GM20431 (cell line): ENCODE measurements at regions not wholly inside any gene's neighbourhood (a gene's known extent, or its start where the extent isn't known, plus 50 kb on each side); places are given as distances from the start of the nearest gene placed in this dataset.

Experiments used
- in situ Hi-C: fragments of 300-500 bp; cut with MseI, MboI; formaldehyde crosslinking; loops from one replicate; pipeline ENCODE4 v1.15.0; 2020; ENCODE audit warnings: low sequenced_read_pairs; ENCODE audit not compliant: unreplicated experiment

- in situ Hi-C loops = no loop called here
Measured at GRCh38 chr2:217510771-217511291, 492.0 kb downstream of the TNS1 start.

GRCh38 chr2:217505303-217505702, 497.5 kb downstream of the TNS1 start:
- in situ Hi-C loops = no loop called here

- in situ Hi-C loops = no loop called here
Measured at GRCh38 chr2:217501887-217502286, 500.9 kb downstream of the TNS1 start.

- in situ Hi-C loops = no loop called here
Measured at GRCh38 chr2:217497843-217498377, 504.9 kb downstream of the TNS1 start.

- in situ Hi-C loops = no loop called here
Measured at GRCh38 chr2:217494557-217494956, 508.2 kb downstream of the TNS1 start.

GRCh38 chr2:217491271-217491670, 511.5 kb downstream of the TNS1 start:
- in situ Hi-C loops = no loop called here

GRCh38 chr2:217489145-217489960, 513.4 kb downstream of the TNS1 start:
- in situ Hi-C loops = no loop called here

- in situ Hi-C loops = no loop called here
Measured at GRCh38 chr2:217484046-217484445, 518.7 kb downstream of the TNS1 start.

GRCh38 chr2:217482056-217482710, 520.6 kb downstream of the TNS1 start:
- in situ Hi-C loops = no loop called here

GRCh38 chr2:217481577-217481976, 521.2 kb downstream of the TNS1 start:
- in situ Hi-C loops = no loop called here

GRCh38 chr2:217479566-217479965, 523.2 kb downstream of the TNS1 start:
- in situ Hi-C loops = no loop called here

- in situ Hi-C loops = no loop called here
Measured at GRCh38 chr2:217478831-217479455, 523.9 kb downstream of the TNS1 start.

GRCh38 chr2:217477583-217477982, 525.2 kb downstream of the TNS1 start:
- in situ Hi-C loops = no loop called here

- in situ Hi-C loops = no loop called here
Measured at GRCh38 chr2:217475791-217476190, 527.0 kb downstream of the TNS1 start.

- in situ Hi-C loops = no loop called here
Measured at GRCh38 chr2:217475101-217475500, 527.7 kb downstream of the TNS1 start.

GRCh38 chr2:217471319-217471718, 531.5 kb downstream of the TNS1 start:
- in situ Hi-C loops = no loop called here

GRCh38 chr2:217469203-217469810, 533.5 kb downstream of the TNS1 start:
- in situ Hi-C loops = no loop called here

- in situ Hi-C loops = no loop called here
Measured at GRCh38 chr2:217468042-217468830, 534.6 kb downstream of the TNS1 start.

- in situ Hi-C loops = no loop called here
Measured at GRCh38 chr2:217467331-217467730, 535.5 kb downstream of the TNS1 start.
